HG03159 (cell line): ENCODE measurements at regions not wholly inside any gene's neighbourhood (a gene's known extent, or its start where the extent isn't known, plus 50 kb on each side); places are given as distances from the start of the nearest gene placed in this dataset.

Source experiments
- ATAC-seq: cut with Tn5 transposase; IDR thresholded peaks from one replicate; pipeline ENCODE4 v1.9.1; 2021; ENCODE audit warnings: mild to moderate bottlenecking, moderate library complexity; ENCODE audit not compliant: unreplicated experiment

GRCh38 chr15:97210277-97210676 is 750.2 kb upstream of the ARRDC4 start:
- ATAC-seq, result no peak

DNA sequence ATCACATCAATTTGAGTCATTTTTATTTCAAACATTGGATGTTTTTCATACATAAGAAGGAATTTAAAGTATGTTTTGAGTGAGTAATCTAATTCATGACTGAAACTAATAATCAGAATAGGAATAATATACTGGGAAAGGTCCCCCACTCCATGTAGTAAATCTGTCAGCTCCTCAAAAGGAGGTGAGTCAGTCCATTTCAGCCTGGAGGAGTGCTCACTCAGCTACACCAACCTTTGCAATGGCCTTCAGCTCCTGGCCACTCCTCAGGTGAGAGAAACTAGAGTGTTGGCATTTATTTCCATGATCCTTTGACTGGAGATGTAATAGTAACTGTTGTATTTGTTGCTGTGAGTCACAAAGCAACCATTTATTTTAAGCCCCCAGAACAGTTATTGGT is 744.9 kb upstream of the ARRDC4 start:
- no peak for ATAC-seq

DNA sequence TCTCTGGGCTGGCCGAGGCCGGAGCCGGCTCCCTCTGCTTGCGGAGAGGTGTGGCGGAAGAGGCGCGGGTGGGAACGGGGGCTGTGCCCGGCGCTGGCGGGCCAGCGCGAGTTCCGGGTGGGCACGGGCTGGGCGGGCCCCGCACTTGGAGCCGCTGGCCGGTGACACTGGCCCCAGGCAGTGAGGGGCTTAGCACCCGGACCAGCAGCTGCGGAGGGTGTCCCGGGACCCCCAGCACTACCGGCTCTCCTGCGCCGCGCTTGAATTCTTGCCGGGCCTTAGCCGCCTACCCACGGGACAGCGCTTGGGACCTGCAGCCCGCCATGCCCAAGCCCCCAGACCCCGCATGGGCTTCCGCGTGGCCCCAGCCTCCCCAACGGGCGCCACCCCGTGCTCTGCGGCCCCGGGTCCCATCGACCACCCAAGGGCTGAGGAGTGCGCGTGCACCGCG is 736.3 kb upstream of the ARRDC4 start:
- no peak for ATAC-seq

GRCh38 chr15:97234851-97235610 is 725.5 kb upstream of the ARRDC4 start:
- ATAC-seq, result no peak

- no peak for ATAC-seq
These were observed 724.9 kb upstream of the ARRDC4 start for GRCh38 chr15:97235611-97235985.

- no peak for ATAC-seq
These were observed 724.4 kb upstream of the ARRDC4 start for GRCh38 chr15:97236140-97236539.

DNA sequence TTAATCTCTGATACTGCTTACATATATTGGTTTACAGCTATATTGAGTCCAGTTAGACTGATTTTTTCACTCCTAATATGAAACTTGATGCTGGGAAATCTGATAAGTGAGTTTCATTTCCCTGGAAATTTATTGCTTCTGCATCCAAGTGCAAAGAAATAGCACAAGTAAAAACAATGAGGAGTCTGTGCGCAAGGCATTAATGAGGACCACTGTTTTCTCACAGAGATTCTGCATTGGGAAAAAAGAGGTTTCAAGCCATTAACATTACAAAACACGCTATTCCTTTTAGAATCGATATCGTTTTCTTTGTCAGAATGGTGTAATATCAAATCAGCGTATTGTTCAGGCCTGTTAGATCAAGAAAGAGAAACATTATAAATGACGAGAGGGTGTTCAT is 723.3 kb upstream of the ARRDC4 start:
- no peak for ATAC-seq

GRCh38 chr15:97248376-97248775 is 712.1 kb upstream of the ARRDC4 start:
- no peak for ATAC-seq

DNA sequence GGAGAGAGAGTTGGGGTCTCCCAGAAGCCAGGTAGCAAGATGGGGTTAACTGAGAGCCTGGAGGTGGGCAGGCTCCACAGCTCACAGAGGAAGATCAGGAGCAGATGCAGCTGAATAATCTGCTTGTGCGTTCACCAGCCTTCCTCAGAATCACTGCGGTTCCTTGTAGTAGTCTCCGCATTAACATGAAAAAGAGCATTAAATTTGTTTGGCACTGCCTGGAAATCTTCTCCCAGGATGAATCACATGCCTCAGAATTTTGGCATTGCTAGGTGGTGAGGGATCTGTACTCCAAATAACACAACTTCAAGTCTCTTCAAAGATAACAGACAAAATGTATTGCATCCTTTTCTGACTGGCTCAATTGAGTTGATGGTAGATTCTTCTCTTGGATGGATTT is 700.6 kb upstream of the ARRDC4 start:
- no peak for ATAC-seq

- no peak for ATAC-seq
These were observed 659.3 kb upstream of the ARRDC4 start for GRCh38 chr15:97301166-97301565.

- no peak for ATAC-seq
These were observed 644.1 kb upstream of the ARRDC4 start for GRCh38 chr15:97316362-97316761.

GRCh38 chr15:97317163-97317562 is 643.3 kb upstream of the ARRDC4 start:
- ATAC-seq, result no peak

DNA sequence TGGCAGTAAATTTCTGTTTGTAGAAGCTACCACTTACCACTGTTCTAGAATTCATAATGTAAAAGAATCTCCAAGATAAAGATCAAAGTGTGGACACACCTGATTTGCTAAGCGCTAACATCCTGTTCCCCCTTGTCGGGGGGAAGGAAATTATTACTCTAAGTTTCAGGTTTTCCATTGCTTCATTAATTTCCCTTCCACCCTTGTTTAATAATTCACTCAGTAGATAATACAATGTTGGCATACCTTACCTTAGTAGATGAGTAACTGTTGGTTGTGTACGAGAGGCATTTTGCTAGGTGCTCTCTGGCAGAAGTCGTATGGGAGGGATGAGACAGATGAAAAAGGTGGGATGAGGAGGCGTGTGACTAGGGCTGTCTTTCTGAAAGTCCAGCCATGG is 641.2 kb upstream of the ARRDC4 start:
- no peak for ATAC-seq

DNA sequence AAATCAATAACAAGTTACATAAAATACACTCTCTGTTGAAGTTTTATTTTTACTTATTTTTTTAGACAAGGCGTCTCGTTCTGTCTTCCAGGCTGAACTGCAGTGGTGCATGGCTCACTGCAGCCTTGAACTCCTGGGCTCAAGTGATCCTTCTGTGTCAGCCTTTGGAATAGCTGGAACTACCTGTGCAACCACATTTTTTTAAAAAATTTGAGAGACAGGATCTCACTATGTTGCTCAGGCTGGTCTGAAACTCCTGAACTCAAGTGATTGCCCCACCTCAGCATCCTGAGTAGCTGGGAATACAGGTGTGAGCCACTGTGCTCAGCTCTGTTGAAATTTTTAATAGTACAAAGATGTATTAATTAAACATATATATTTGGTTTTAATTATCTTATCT is 614.3 kb upstream of the ARRDC4 start:
- ATAC-seq, result no peak

DNA sequence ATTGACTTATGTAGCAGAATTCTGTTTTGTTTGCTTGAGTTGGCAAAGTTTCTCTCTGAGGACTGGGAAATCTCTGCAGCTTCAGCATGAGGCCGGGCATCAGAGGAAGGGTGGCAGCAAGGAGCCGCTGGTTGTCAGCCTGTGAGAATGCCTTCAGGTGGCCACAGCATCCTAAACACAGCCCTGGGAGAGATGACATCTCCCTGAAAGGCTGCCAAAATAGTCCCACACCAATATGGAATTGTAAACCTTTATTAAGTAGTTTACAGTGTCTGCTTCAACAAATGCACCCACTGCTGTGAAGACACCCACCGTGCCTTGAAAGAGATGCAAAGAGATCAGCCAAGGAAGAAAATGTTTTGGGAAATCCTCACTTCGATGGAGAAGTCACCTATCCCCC is 609.7 kb upstream of the ARRDC4 start:
- ATAC-seq, result no peak

- no peak for ATAC-seq
These were observed 577.0 kb upstream of the ARRDC4 start for GRCh38 chr15:97383516-97383915.

DNA sequence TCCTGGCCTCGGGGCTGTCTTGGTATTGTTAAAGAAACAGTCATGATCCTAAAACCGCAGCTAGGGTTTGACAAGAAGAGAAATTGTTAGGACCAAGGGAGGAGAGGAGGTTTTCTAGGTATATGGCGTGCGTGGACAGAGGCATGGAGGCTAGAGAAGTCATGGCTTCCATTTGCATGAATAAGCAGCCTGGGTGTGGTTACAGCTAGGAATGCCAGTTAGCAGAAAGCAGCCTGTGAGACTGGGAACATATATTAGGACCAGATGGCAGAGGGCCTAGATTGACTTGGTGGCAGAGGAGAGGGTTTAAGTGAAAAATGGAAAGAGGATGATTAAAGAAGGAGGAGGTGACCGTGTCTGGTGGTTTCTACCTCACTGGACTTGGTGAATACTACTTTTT is 573.6 kb upstream of the ARRDC4 start:
- no peak for ATAC-seq

- ATAC-seq, result no peak
These were observed 559.3 kb upstream of the ARRDC4 start for GRCh38 chr15:97401195-97401594.

DNA sequence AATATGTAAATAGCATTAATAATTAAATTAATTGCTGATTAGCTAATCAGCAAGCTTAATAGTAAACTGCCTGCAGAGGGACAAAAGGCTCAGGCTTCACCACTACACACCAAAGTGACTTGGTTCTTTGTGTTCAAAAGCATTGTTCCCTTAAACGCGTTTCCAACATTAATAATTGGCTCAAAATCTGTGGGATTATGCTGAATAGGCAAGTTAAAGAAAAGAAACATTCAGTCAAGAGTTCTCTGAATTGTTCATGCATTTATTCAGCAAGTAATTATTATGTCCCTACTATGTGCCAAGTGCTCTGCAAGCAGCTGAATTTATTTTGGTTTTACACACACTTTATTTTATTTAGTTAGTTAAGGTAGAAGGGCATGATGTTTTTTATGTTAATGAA is 558.5 kb upstream of the ARRDC4 start:
- no peak for ATAC-seq

- ATAC-seq, result no peak
These were observed 553.7 kb upstream of the ARRDC4 start for GRCh38 chr15:97406841-97407240.

DNA sequence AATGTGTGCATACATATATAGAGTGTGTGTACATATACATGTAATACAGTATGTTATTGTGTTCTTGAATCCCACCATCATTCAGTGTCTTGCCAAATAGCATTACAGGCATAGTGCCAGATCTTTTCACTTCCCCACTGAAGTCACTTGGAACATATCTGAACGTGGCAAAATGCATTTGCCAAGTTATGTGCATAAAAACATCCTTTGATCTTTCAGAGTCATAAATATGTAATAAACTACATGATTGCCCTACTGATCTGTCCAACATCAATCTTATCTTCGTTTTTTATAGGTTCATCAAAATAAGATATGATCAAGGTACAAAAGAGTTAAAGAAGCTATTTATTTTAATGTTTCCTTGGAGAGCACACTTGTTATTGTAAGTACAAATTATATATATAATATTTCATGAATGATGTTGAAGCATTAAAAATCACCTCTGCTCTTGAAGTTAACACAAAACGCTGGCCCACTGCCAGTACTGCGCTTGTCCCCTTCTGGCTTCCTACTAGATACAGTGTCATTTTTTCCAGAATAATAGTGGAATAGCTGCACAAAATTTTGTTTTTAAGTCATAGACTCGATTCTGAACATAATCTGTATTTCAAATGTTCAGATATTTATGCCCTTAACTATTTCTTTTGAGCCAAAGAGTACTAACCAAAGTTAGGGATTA is 549.5 kb upstream of the ARRDC4 start:
- no peak for ATAC-seq

DNA sequence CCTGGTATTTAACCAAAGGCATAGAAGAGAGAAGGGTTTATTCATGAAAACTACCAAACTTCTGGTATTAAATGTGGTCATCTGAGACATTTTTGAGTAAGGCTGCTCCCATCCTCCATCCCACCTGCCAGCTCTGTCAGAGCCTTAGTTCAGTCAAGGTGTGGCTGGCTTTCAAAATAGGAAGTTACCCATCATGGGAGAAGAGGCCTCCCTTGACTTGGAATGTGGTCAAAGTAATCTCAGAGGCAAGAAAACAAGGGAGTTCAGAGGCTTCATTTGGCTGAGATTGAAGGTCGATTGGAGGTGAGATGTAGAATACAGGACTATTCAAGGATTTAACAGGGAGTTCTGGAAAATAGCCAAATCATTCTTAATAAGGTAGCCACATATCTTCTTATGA is 540.4 kb upstream of the ARRDC4 start:
- no peak for ATAC-seq

DNA sequence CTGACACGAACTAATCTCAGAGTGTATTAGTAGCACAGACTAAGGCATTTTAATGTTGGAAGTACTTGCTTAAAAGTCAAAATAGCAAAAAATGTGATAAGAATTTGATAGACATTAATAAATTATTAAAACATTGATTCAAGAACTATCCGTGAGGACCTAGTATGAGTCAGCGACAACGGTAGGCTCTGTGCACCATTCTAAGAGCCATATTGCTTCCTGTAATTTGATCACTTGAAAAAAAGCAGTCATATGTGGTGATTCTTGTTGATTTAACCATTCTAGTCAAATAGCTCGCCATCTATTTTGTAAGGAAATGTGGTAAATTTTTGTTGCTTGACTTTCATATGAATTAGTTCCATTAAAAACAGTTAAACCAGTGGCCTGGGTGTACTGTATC is 534.9 kb upstream of the ARRDC4 start:
- no peak for ATAC-seq
